Left lung (tissue), 4 donors: ENCODE measurements at regions not wholly inside any gene's neighbourhood (a gene's known extent, or its start where the extent isn't known, plus 50 kb on each side); places are given as distances from the start of the nearest gene placed in this dataset.
A peak's percentile ranks its signal among the peaks of the same experiment; 100 is the strongest.

Experiments used
- ATAC-seq: fragments of 200-7000 bp; cut with Tn5 transposase; one replicate; pipeline ENCODE4 v1.9.1; 2020; ENCODE audit warnings: moderate library complexity
- DNase-seq, 4 donors: peaks; one replicate each; pipeline ENCODE4 v3.0.0-alpha.2; 2013 to 2020
- H3K27ac ChIP-seq, 2 donors: fragments of 200-600 bp; sonication (generic) in 1 of 2; one replicate each; pipeline versions ENCODE4 v1.5.0 to v1.8.0; 2020 to 2021
- H3K27me3 ChIP-seq, 2 donors: fragments of 200-600 bp; sonication (generic) in 1 of 2; one replicate each; pipeline versions ENCODE4 v1.5.0 to v1.8.0; 2020 to 2021
- H3K36me3 ChIP-seq, 2 donors: fragments of 200-600 bp; sonication (generic) in 1 of 2; one replicate each; pipeline versions ENCODE4 v1.5.0 to v1.8.0; 2020 to 2021
- H3K4me1 ChIP-seq, 2 donors: fragments of 200-600 bp; one replicate each; pipeline ENCODE4 v1.8.0; 2021
- H3K4me3 ChIP-seq, 2 donors: fragments of 200-600 bp; sonication (generic) in 1 of 2; one replicate each; pipeline versions ENCODE4 v1.5.0 to v1.8.0; 2020 to 2021; ENCODE audit warnings: mild to moderate bottlenecking in 1 of 2
- H3K9me3 ChIP-seq, 2 donors: fragments of 200-600 bp; sonication (generic) in 1 of 2; one replicate each; pipeline versions ENCODE4 v1.5.0 to v1.8.0; 2020 to 2021
- CTCF ChIP-seq, 2 donors: fragments of 200-600 bp; sonication (generic) in 1 of 2; IDR thresholded peaks; one replicate each; pipeline versions ENCODE4 v1.5.0 to v1.8.0; 2021; ENCODE audit warnings: antibody characterized with exemption in 2 of 2
- intact Hi-C, 2 donors: fragments of 100-400 bp; cut with DNase I; formaldehyde crosslinking; loops; one replicate each; pipeline versions ENCODE4 v1.11.2 to v1.14.2; 2022
- donor health status: DM: no; HTN: yes; CAD: no.
- donor health status: DM: no; HTN: no; CAD: no.

GRCh38 chr14:34234258-34234657 is 227.8 kb downstream of the SPTSSA start:
- Histone ChIP-seq H3K27me3 (no peaks in the 10 kb centered on the region), H3K27ac (no peak overlapping the region), H3K9me3 (no peaks in the 10 kb centered on the region), H3K4me3 (no peak overlapping the region), H3K4me1 (no peaks in the 10 kb centered on the region), H3K36me3 (no peaks in the 10 kb centered on the region)
- no peak for DNase-seq
- intact Hi-C loops = no loop called here
- TF ChIP-seq CTCF (IDR thresholded peaks at IDR 0.05) = no peak
- no peak for ATAC-seq

- TF ChIP-seq CTCF (IDR thresholded peaks at IDR 0.05) = no peak
- no peaks in the 10 kb centered on the region for H3K27me3 ChIP-seq
- H3K4me1 ChIP-seq = no peaks in the 10 kb centered on the region
- ATAC-seq = no peak
- H3K9me3 ChIP-seq = no peaks in the 10 kb centered on the region
- intact Hi-C loops = no loop called here
- no peak overlapping the region for H3K4me3 ChIP-seq
- H3K36me3 ChIP-seq = no peaks in the 10 kb centered on the region
- DNase-seq = no peak
- no peak overlapping the region for H3K27ac ChIP-seq
These were observed 228.4 kb downstream of the SPTSSA start for GRCh38 chr14:34233619-34234018.

- Histone ChIP-seq H3K9me3 (no peaks in the 10 kb centered on the region), H3K4me3 (no peak overlapping the region), H3K4me1 (peaks cover 0 to 2% of the 10 kb centered on the region in 2 donors), H3K27me3 (peaks cover 0 to 2% of the 10 kb centered on the region in 2 donors), H3K36me3 (no peaks in the 10 kb centered on the region), H3K27ac (no peak overlapping the region)
- DNase-seq = no peak
- no peak for ATAC-seq
- TF ChIP-seq CTCF (IDR thresholded peaks at IDR 0.05) = no peak
- intact Hi-C loops = no loop called here
These were observed 229.2 kb downstream of the SPTSSA start for GRCh38 chr14:34232790-34233189.

- ATAC-seq (no peak), DNase-seq (peak in 1 of 4 donors; percentile 31)
- Histone ChIP-seq H3K27me3 (peaks cover 0 to 3% of the 10 kb centered on the region in 2 donors), H3K4me3 (no peak overlapping the region), H3K27ac (no peak overlapping the region), H3K36me3 (no peaks in the 10 kb centered on the region), H3K9me3 (no peaks in the 10 kb centered on the region), H3K4me1 (peaks cover 0 to 2% of the 10 kb centered on the region in 2 donors)
- no peak for TF ChIP-seq CTCF (IDR thresholded peaks at IDR 0.05)
- intact Hi-C loops = no loop called here
These were observed 230.4 kb downstream of the SPTSSA start for GRCh38 chr14:34231626-34232025.

GRCh38 chr14:34229140-34229539 is 232.9 kb downstream of the SPTSSA start:
- no peak for TF ChIP-seq CTCF (IDR thresholded peaks at IDR 0.05)
- no peak overlapping the region for H3K27ac ChIP-seq
- ATAC-seq = no peak

More at GRCh38 chr14:34229140-34229539, 232.9 kb downstream of the SPTSSA start:
- H3K9me3 ChIP-seq = no peaks in the 10 kb centered on the region
- no peak overlapping the region for H3K4me3 ChIP-seq
- H3K36me3 ChIP-seq = no peaks in the 10 kb centered on the region
- H3K27me3 ChIP-seq = peaks cover 0 to 3% of the 10 kb centered on the region in 2 donors
- intact Hi-C loops = loop anchor here in 1 of 2 donors (10.0 kb wide), 2 partner anchors 104 to 384 kb away; no protein-coding TSS in a partner anchor
- peaks cover 0 to 2% of the 10 kb centered on the region in 2 donors for H3K4me1 ChIP-seq
- DNase-seq = peak in 1 of 4 donors; percentile 34
